WTC11 (cell line): ENCODE measurements at regions not wholly inside any gene's neighbourhood (a gene's known extent, or its start where the extent isn't known, plus 50 kb on each side); places are given as distances from the start of the nearest gene placed in this dataset.

Experiments
- FOXP1 ChIP-seq: sonication (generic); formaldehyde crosslinking; IDR thresholded peaks from 2 replicates; pipeline ENCODE4 v1.8.0; 2022; ENCODE audit warnings: missing genetic modification reagents, mild to moderate bottlenecking, moderate library complexity, borderline replicate concordance
- SMAD4 ChIP-seq: sonication (generic); formaldehyde crosslinking; IDR thresholded peaks from 2 replicates; pipeline ENCODE4 v1.8.0; 2022; ENCODE audit warnings: mild to moderate bottlenecking, missing genetic modification reagents
- ZNF263 ChIP-seq: sonication (generic); formaldehyde crosslinking; IDR thresholded peaks from 2 replicates; pipeline ENCODE4 v1.8.1; 2022; ENCODE audit warnings: low read depth, mild to moderate bottlenecking, moderate library complexity, missing genetic modification reagents
- TF ChIP-seq, protein P1 (sequence below): fragments of 200-600 bp; IDR thresholded peaks from 2 replicates; pipeline ENCODE4 v1.8.0; 2022; ENCODE audit warnings: antibody characterized with exemption

- TF ChIP-seq FOXP1 (no peak), ZNF263 (CRISPR knock-in tag) (no peak), SMAD4 (CRISPR knock-in tag) (no peak)
- TF ChIP-seq, protein P1, sequence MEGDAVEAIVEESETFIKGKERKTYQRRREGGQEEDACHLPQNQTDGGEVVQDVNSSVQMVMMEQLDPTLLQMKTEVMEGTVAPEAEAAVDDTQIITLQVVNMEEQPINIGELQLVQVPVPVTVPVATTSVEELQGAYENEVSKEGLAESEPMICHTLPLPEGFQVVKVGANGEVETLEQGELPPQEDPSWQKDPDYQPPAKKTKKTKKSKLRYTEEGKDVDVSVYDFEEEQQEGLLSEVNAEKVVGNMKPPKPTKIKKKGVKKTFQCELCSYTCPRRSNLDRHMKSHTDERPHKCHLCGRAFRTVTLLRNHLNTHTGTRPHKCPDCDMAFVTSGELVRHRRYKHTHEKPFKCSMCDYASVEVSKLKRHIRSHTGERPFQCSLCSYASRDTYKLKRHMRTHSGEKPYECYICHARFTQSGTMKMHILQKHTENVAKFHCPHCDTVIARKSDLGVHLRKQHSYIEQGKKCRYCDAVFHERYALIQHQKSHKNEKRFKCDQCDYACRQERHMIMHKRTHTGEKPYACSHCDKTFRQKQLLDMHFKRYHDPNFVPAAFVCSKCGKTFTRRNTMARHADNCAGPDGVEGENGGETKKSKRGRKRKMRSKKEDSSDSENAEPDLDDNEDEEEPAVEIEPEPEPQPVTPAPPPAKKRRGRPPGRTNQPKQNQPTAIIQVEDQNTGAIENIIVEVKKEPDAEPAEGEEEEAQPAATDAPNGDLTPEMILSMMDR = no peak
These were observed 339.0 kb downstream of the TMEM121 start for GRCh38 chr14:105865266-105865903.
